Common myeloid progenitor, CD34-positive (primary cell): ENCODE measurements at regions not wholly inside any gene's neighbourhood (a gene's known extent, or its start where the extent isn't known, plus 50 kb on each side); places are given as distances from the start of the nearest gene placed in this dataset.

ENCODE experiments used
- CTCF ChIA-PET: fragments of 350-600 bp; sonication (Branson Sonifier 250); formaldehyde crosslinking; loops from one replicate; lab custom pipeline; 2021; ENCODE audit warnings: antibody characterized with exemption; lab: Charles Lee
- POLR2A ChIA-PET: fragments of 350-600 bp; sonication (Branson Sonifier 250); formaldehyde crosslinking; loops from one replicate; lab custom pipeline; 2021; ENCODE audit warnings: antibody characterized with exemption; lab: Charles Lee
- DNase-seq, 3 donors: peaks; one replicate each; pipeline versions ENCODE4 v3.0.0 to v3.0.0-alpha.2; 2013
- H3K27ac ChIP-seq, 2 experiments: 1 replicate in 1 of 2; 2 replicates in 1 of 2; pipeline ENCODE4 v1.7.0; 2013; ENCODE audit warnings: inconsistent platforms in 2 of 2, low read length in 2 of 2, mild to moderate bottlenecking in 2 of 2, low read depth in 1 of 2, moderate library complexity in 1 of 2; ENCODE audit not compliant: severe bottlenecking in 2 of 2, insufficient read depth in 1 of 2, poor library complexity in 1 of 2
- H3K27me3 ChIP-seq, 5 experiments: replicated peaks in 2 of 5; 1 replicate in 3 of 5; 2 replicates in 2 of 5; pipeline versions ENCODE4 v1.6.1 to v1.7.0; 2013; ENCODE audit warnings: low read length in 4 of 5, mild to moderate bottlenecking in 2 of 5, moderate library complexity in 2 of 5, inconsistent platforms in 1 of 5; ENCODE audit not compliant: insufficient read depth in 5 of 5, control insufficient read depth in 4 of 5
- H3K36me3 ChIP-seq, 4 experiments: 1 replicate in 2 of 4; 2 replicates in 2 of 4; pipeline versions ENCODE4 v1.6.1 to v1.7.0; 2013; ENCODE audit warnings: low read length in 3 of 4, control low read depth in 1 of 4, mild to moderate bottlenecking in 1 of 4; ENCODE audit not compliant: control insufficient read depth in 4 of 4, insufficient read depth in 4 of 4
- H3K4me1 ChIP-seq, 4 experiments: 1 replicate in 3 of 4; 2 replicates in 1 of 4; pipeline versions ENCODE4 v1.6.1 to v1.7.1; 2013; ENCODE audit warnings: low read length in 3 of 4, mild to moderate bottlenecking in 3 of 4, control low read depth in 1 of 4, inconsistent platforms in 1 of 4, moderate library complexity in 1 of 4; ENCODE audit not compliant: control insufficient read depth in 4 of 4, insufficient read depth in 4 of 4; ENCODE audit errors: control extremely low read depth in 1 of 4
- H3K4me3 ChIP-seq, 7 experiments: 1 replicate in 4 of 7; 2 replicates in 3 of 7; pipeline versions ENCODE4 v1.5.1 to v1.7.0; 2013; ENCODE audit warnings: mild to moderate bottlenecking in 7 of 7, low read length in 6 of 7, moderate library complexity in 6 of 7, inconsistent platforms in 2 of 7, low read depth in 2 of 7, control low read depth in 1 of 7; ENCODE audit not compliant: insufficient read depth in 4 of 7, control insufficient read depth in 1 of 7; ENCODE audit errors: extremely low read depth in 1 of 7
- H3K9me3 ChIP-seq, 5 experiments: 1 replicate in 4 of 5; 2 replicates in 1 of 5; pipeline versions ENCODE4 v1.6.1 to v1.7.1; 2013; ENCODE audit warnings: low read length in 4 of 5, mild to moderate bottlenecking in 2 of 5, inconsistent platforms in 1 of 5, low read depth in 1 of 5, moderate library complexity in 1 of 5; ENCODE audit not compliant: control insufficient read depth in 4 of 5, insufficient read depth in 2 of 5; ENCODE audit errors: control extremely low read depth in 1 of 5
- WGBS: methylation state at CpG from one replicate; pipeline ENCODE4 v1.1.5; 2013; ENCODE audit not compliant: insufficient coverage; 5-methylcytosine and 5-hydroxymethylcytosine counted together

GRCh38 chr5:90136952-90137528 is 272.5 kb downstream of the CETN3 start:
- Histone ChIP-seq H3K4me3 (no peak overlapping the region), H3K27ac (no peak overlapping the region), H3K27me3 (no peaks in the 10 kb centered on the region), H3K9me3 (no peaks in the 10 kb centered on the region), H3K4me1 (peaks cover 0 to under 1% (median under 1%) of the 10 kb centered on the region in 4 experiments), H3K36me3 (no peaks in the 10 kb centered on the region)
- ChIA-PET CTCF (no interaction called here), POLR2A (no interaction called here)
- 97% methylated on average over 6 of the region's 10 CpGs for WGBS
- no peak for DNase-seq

- no peak overlapping the region for H3K27ac ChIP-seq
- H3K36me3 ChIP-seq: no peaks in the 10 kb centered on the region
- H3K27me3 ChIP-seq: no peaks in the 10 kb centered on the region
- CTCF ChIA-PET: no interaction called here
- no peak overlapping the region for H3K4me3 ChIP-seq
- no peak for DNase-seq
- peaks cover 0 to 10% (median 3%) of the 10 kb centered on the region in 4 experiments for H3K4me1 ChIP-seq
- POLR2A ChIA-PET: no interaction called here
- H3K9me3 ChIP-seq: no peaks in the 10 kb centered on the region
- WGBS: 93% methylated on average over 4 of the region's 7 CpGs
Measured at GRCh38 chr5:90135779-90136378, 273.7 kb downstream of the CETN3 start.

- Histone ChIP-seq H3K9me3 (no peaks in the 10 kb centered on the region), H3K27ac (no peak overlapping the region), H3K27me3 (no peaks in the 10 kb centered on the region), H3K4me3 (no peak overlapping the region), H3K36me3 (no peaks in the 10 kb centered on the region), H3K4me1 (peaks cover 0 to 10% (median 3%) of the 10 kb centered on the region in 4 experiments)
- DNase-seq: peak in 1 of 3 donors; percentile 9
- WGBS: 100% methylated on average over 2 of the region's 4 CpGs
- POLR2A ChIA-PET: no interaction called here
- CTCF ChIA-PET: no interaction called here
Measured at GRCh38 chr5:90134892-90135291, 274.7 kb downstream of the CETN3 start.

- Histone ChIP-seq H3K4me1 (peaks cover 0 to 10% (median 3%) of the 10 kb centered on the region in 4 experiments), H3K9me3 (no peaks in the 10 kb centered on the region), H3K36me3 (no peaks in the 10 kb centered on the region), H3K27me3 (no peaks in the 10 kb centered on the region), H3K27ac (no peak overlapping the region), H3K4me3 (no peak overlapping the region)
- no peak for DNase-seq
- ChIA-PET CTCF (no interaction called here), POLR2A (no interaction called here)
Measured at GRCh38 chr5:90134381-90134780, 275.2 kb downstream of the CETN3 start.

- no peak overlapping the region for H3K4me3 ChIP-seq
- H3K4me1 ChIP-seq: peaks cover 0 to 10% (median 3%) of the 10 kb centered on the region in 4 experiments
- POLR2A ChIA-PET: no interaction called here
- WGBS: no CpG with 5 or more reads among the region's 2 CpGs
- no peak for DNase-seq
- no peaks in the 10 kb centered on the region for H3K36me3 ChIP-seq
- H3K9me3 ChIP-seq: no peaks in the 10 kb centered on the region
- no peaks in the 10 kb centered on the region for H3K27me3 ChIP-seq
- no peak overlapping the region for H3K27ac ChIP-seq
- CTCF ChIA-PET: no interaction called here
Measured at GRCh38 chr5:90133941-90134340, 275.6 kb downstream of the CETN3 start.

- H3K27me3 ChIP-seq: no peaks in the 10 kb centered on the region
- H3K4me1 ChIP-seq: peaks cover 0 to 10% (median 3%) of the 10 kb centered on the region in 4 experiments
- ChIA-PET CTCF (no interaction called here), POLR2A (no interaction called here)
- H3K4me3 ChIP-seq: peak overlapping the region in 1 of 7 experiments; percentile 39
- H3K27ac ChIP-seq: peak overlapping the region; percentile 1 to 21
- DNase-seq: peak in 2 of 3 donors; percentile 18 to 27
- WGBS: 0% methylated on average over 1 of the region's 1 CpG
- H3K9me3 ChIP-seq: no peaks in the 10 kb centered on the region
- H3K36me3 ChIP-seq: no peaks in the 10 kb centered on the region
Measured at GRCh38 chr5:90131383-90132133, 278.0 kb downstream of the CETN3 start.

GRCh38 chr5:90128551-90128950 is 281.0 kb downstream of the CETN3 start:
- Histone ChIP-seq H3K4me3 (no peak overlapping the region), H3K4me1 (peaks cover 0 to 10% (median 3%) of the 10 kb centered on the region in 4 experiments), H3K27ac (no peak overlapping the region), H3K27me3 (no peaks in the 10 kb centered on the region), H3K9me3 (no peaks in the 10 kb centered on the region), H3K36me3 (no peaks in the 10 kb centered on the region)
- WGBS: no CpG with 5 or more reads among the region's 1 CpG
- POLR2A ChIA-PET: no interaction called here
- CTCF ChIA-PET: no interaction called here
- DNase-seq: no peak
